SK-N-MC (cell line): ENCODE measurements at regions not wholly inside any gene's neighbourhood (a gene's known extent, or its start where the extent isn't known, plus 50 kb on each side); places are given as distances from the start of the nearest gene placed in this dataset.

Experiments
- EZH2 ChIP-seq: fragments of 200-600 bp; sonication (generic); IDR thresholded peaks from one replicate; pipeline ENCODE4 v1.6.1; 2017; ENCODE audit warnings: antibody characterized with exemption
- POLR2AphosphoS5 ChIP-seq: IDR thresholded peaks from 2 replicates; pipeline ENCODE4 v1.6.1; 2012; ENCODE audit warnings: mild to moderate bottlenecking, low read depth, low read length, borderline replicate concordance

GRCh38 chrX:45347877-45348276 is 147.2 kb upstream of the DIPK2B start:
- TF ChIP-seq EZH2, result no peak
- TF ChIP-seq POLR2AphosphoS5, result no peak
